GM10266 (cell line): ENCODE measurements at regions not wholly inside any gene's neighbourhood (a gene's known extent, or its start where the extent isn't known, plus 50 kb on each side); places are given as distances from the start of the nearest gene placed in this dataset.

ENCODE experiments used
- DNase-seq: peaks from one replicate; pipeline ENCODE4 v3.0.0; 2012; ENCODE audit errors: extremely low spot score
- CTCF ChIP-seq: IDR thresholded peaks from 2 replicates; pipeline ENCODE4 v1.5.1; 2012; ENCODE audit warnings: mild to moderate bottlenecking, low read depth; ENCODE audit not compliant: control insufficient read depth, insufficient read depth; ENCODE audit errors: missing control alignments

DNA sequence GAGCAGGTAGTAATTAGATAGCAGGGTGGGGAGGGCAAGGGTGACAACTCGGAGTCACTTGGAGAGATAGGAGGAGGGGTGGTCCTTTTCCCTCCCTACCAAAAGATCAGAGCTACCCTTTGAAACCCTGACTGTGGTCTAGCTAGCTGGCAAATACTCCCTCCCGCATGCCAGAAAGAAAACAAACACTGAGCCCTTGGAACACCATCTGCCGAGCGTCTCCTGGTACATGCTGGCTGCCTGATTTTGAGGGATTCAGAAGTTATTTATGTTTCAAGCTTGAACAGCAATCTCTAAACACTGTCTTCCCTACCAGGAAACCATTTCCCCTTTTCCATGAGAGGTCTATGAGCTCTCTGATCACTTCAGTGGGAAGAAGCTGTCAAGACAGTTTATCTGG, 291.6 kb upstream of the CFAP20DC start:
- DNase-seq, result no peak
- TF ChIP-seq CTCF, result no peak

DNA sequence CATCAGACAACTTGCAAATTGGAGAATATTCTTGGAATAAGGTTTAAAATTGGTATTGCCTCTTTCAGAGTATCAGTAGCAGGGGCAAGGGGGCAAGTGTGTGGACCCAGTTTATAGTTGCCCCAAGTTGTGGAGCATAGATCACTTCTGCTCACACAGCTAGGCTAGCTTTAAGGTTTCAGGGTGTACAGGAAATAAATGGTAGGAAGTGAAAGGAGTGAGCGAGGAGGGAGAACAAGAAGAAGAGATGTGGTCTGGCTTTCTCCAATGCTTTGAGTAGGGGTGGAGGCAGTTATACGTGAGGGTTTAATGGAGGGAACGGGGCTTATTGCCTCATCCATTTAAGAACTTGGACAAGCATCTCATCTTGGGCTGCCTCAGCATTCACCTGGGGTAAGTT, 290.0 kb upstream of the CFAP20DC start:
- TF ChIP-seq CTCF, result no peak
- no peak for DNase-seq

DNA sequence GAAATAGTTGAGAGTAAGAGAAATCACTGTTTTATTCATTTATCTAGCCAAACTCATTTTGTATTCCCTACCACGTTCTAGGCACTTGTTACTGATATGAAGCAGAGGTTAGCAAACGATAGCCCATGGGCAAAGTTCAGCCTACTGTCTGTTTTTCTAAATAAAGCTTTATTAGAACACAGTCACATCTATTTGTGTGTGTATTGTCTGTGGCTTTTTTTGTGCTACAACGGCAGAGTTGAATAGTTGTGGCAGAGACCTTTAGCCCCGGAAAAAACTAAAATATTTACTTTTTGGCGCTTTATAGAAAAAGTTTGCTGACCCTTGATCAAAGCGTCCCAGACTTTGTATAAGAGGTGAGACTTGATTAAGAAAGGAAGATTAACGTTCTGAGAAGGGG, 289.1 kb upstream of the CFAP20DC start:
- DNase-seq, result no peak
- no peak for TF ChIP-seq CTCF

DNA sequence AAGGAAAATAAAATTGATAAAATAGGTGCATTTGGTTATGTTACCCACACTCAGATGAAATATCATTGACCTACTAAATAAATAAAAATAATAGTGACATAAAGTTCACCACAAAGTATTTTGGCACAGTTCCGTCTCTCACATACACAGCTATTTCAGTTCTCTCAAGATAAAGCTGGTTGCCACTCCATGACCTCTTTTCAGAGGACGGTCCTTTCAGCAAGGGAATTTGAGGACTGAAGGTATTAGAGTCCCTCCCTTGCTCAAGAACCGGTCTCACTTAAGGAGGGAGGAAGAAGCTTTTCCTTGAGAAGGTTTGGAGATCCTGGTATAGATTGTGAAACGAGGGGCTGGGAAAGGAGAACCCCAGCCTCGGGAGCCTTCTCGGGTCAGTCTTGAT, 285.5 kb upstream of the CFAP20DC start:
- no peak for TF ChIP-seq CTCF
- no peak for DNase-seq

DNA sequence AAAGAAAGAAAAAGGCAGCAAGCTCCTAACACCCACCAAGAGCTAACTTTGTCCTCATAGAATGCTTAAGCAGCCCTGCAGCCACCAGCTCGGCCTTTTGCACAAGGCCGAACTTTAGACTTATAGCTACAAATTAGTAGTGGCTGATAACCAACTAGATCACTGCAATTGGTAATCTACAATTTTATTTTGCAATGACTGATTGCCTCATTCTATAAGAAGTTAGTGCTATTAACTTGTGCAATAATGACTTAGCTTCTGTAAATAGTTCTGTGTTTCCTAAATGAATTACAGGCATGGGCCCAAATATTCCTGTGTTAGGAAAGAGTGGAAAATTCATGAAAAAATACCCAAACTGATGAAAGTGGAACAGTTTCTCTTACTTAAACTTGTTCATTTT, 284.8 kb upstream of the CFAP20DC start:
- no peak for DNase-seq
- no peak for TF ChIP-seq CTCF

DNA sequence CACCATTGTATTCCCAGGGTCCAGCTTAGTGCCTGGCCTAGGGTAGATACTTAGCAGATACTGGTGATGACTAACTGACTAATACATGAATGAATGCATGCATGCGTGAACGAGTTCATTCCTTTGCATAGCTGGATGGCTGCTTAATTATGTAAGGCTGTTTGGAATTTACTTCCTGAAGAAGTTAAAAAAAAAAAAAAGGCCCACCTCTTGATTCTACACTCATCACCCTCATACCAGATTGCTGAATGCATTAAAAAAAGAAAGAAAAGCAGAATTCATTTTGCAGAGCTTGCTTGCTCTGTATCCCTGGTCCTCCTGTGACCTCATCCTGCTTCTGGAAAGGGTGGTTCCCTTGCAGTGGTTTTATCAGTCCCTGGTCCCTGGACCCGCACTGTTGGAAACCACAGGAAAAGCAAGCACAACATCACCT, 277.6 kb upstream of the CFAP20DC start:
- no peak for DNase-seq
- no peak for TF ChIP-seq CTCF

DNA sequence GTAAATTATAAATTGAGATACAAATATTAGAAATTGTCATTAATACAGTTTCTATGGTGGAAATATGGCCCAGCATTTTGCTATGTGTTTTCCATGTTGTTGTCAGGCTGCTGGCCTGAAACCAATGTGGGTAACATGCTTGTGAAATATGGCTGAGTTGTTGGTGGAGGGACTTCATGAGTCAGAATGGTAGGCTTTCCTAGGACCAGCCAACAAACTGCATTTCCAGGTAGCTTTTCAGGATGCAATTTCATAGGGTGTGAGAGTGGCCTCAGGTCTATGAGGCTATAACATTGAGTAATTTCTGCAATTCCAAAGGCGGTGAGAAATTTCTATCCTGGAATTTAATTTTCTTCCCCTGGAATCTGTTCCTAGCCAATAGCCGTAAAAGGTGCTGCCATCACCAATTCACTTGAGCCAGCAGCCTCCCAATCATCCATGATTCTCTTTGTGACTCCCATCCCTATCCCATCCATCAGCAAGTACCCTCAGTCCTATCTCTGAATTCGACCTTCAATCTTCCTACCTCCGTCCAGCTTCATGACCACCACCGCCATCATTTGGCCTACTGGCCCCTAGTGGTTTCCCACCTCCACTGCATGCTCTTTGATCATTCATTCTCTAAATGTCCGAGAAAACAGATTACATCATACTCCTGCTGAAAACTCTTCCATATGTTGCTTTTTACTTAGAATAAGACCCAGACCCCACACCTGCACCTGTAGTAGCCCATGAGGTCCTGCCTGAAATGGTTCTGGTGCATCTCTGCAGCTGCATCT, 276.6 kb upstream of the CFAP20DC start:
- no peak for DNase-seq
- peak; percentile 14 for TF ChIP-seq CTCF
